ENCODE measurements at regions not wholly inside any gene's neighbourhood (a gene's known extent, or its start where the extent isn't known, plus 50 kb on each side); places are given as distances from the start of the nearest gene placed in this dataset.

- TF ChIP-seq POLR2AphosphoS5 (IDR thresholded peaks at IDR 0.05; ENCODE audit: low read depth, low read length) (no peak), POLR2A (IDR thresholded peaks at IDR 0.05; ENCODE audit: low read depth, low read length) (no peak)
These were observed 218.6 kb upstream of the TAC1 start for GRCh38 chr7:97513326-97513725.

All from GM12892 (cell line).